ENCODE measurements at regions not wholly inside any gene's neighbourhood (a gene's known extent, or its start where the extent isn't known, plus 50 kb on each side); places are given as distances from the start of the nearest gene placed in this dataset.

DNA sequence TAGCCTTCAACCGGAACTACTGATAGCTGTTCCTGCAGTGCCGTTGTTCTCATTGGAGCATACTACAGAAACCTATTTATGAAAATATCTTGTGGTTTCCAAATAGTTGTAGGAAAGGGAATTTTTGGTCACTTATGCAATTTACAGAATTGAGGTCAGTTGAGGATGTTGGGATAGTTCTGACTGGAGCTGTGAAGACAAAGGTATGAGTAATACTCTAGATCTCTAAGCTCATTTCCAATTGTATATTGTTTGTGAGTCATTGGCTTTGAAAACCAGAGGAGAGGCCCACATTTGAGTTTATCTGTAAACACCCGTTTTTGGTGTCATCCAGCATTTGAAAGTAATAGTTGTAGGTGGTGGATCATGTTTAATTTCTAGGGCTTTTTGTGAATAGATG, 561.3 kb upstream of the WWC1 start:
- no peak for DNase-seq

- DNase-seq = no peak
Observed at GRCh38 chr5:167730656-167731055, 560.8 kb upstream of the WWC1 start.

DNA sequence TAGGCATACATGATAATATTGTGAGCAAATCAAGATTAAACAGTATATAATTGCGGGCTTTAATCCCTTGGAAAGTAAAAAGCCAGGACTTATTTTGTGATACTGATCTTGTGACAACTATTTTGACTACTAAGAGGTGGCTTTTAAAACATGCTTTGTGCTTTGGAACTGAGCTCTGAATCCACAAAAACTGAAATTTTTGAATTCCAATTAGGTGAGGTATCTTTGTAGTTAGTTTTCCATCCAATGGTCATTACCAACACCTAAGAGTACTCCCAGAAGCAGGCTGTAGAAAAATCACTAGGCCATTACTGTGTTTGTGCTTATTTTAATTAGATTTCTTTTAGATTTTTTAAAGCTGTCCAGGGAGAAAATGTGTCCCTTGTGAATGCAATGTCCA, 559.5 kb upstream of the WWC1 start:
- DNase-seq = no peak

DNA sequence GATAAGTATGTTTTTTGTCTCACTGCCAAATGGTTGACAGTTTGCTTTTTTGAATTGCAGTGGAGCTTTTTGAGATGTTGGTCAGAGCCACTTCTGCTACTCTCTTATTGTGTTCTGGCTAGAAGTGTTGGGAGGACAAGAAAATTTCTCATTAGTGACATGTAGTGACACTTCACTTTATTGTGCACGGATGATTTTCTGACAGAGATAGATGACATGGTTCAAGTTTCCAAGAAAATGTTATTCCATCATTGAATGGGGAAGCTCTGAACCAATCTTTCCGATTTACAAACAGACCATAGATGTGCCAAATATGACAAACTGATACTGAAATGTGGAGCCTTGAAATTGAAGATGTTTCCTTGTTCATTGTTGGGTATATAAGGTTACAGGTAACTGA, 558.9 kb upstream of the WWC1 start:
- no peak for DNase-seq

GRCh38 chr5:167736992-167737391, 554.5 kb upstream of the WWC1 start:
- no peak for DNase-seq

DNA sequence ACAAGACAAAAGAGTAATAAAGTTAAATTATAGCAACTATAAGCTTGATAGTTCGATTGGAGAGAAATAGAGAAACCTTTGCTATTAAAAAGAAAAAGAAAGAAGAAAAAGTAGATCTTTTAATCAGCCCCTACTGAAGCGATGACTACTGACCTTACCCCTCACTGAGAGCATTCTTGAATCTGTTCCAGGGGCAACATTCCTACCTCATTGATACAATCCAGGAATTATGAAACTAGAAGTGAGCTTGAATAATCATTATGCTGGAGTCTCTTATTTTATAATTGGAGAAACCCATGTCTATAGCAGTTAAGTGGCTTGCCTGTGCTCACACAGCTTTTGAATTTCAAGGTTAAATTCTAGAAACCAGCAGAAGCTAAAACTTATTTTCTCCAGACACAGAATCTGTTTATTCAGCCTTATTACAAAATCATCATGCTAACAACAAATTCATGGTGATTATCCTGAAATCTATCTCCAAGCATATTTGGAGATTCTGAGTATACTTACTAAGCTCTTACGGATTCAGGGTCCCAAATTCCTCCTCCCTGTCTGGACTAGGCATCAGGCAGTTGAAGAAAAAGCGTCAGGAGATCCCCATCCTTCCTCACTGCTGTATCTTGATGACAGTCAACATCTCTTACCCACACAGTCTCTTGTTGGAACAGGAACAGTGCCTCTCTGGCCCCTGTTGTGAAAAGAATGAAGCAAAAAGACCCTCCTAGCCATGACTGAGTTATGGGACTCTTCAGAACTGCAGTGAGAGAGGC, 547.6 kb upstream of the WWC1 start:
- no peak for DNase-seq

DNA sequence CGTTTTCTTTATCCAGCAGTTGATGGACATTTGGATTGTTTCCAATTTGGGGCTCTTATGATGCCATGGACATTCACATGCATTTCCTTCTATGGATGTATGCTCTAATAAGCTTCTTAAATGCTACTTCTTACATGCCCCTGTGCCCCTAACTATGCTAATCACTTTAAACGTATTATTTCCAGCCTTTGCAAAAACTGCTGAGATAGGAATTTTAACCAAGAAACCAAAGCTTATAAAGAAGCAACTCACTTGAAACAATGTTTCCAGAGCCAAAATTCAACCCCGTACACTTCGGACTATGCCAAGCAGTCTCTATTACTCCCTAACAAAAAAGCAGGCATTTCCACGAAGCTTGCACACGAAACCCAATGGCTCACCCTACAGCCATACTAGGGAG, 545.6 kb upstream of the WWC1 start:
- DNase-seq = no peak

GRCh38 chr5:167750586-167750985, 540.9 kb upstream of the WWC1 start:
- no peak for DNase-seq

DNA sequence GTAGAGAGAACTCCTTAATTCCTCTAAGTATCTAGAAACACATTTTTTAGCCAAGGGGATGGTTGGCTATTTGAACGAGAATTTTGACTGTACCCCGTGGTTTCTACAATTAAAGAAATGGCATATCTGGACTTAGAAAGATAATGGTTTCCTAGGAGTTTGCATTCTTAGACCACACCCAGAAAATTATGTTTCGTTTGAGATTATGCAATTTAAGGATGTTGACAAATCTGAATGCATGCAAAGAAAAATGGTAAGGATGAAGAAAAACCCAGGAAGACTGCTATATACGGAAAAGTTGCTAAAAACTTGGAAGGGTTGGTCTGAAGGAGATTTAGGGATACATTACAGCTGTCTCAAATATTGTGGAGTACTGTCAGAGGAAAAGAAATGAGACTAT, 538.5 kb upstream of the WWC1 start:
- DNase-seq = no peak

- DNase-seq = no peak
Observed at GRCh38 chr5:167753725-167754490, 537.5 kb upstream of the WWC1 start.

DNA sequence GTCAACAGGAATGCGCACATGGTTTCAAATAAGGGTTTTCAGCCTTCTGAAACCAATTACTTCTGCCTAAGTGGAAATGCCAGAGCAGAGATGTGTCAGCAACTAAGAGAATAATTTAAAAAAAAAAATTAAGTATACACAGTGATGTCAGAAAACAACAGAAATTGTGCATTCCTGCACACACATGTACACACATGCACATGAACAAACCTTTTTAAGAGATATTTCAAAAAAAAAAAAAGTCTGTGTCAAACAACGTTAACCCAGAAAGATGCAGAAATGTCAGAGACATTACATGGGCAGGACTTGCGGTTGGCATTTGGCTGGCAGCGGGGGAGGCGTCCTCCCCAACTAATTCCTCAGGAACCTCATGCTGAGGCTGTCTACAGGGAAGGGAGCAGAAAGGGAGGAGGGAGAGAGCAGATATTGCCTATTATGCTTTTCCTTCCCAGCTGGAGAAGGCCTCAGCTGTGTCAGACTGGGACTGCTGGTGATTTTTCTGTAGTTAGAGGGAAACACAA, 536.9 kb upstream of the WWC1 start:
- no peak for DNase-seq

DNA sequence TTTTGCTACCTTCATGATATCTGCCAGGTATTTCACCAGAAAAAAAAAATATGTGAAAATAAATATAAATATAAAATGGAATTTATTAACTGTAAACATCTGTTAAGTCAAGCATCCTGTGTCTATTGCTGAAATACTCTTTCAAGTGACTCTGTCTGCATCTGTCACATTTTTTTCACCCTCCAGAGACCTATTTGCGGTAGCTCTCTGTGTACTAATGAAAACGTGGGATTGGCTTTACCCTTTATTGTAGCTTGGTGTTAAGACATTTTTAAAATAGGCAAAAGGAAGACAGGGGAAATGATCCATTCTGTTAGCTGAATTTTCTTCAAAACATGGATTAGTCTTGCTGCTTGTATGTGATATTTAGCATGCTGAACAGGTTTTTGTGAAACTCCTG, 536.0 kb upstream of the WWC1 start:
- no peak for DNase-seq

- DNase-seq = no peak
Observed at GRCh38 chr5:167759057-167759821, 532.2 kb upstream of the WWC1 start.

DNA sequence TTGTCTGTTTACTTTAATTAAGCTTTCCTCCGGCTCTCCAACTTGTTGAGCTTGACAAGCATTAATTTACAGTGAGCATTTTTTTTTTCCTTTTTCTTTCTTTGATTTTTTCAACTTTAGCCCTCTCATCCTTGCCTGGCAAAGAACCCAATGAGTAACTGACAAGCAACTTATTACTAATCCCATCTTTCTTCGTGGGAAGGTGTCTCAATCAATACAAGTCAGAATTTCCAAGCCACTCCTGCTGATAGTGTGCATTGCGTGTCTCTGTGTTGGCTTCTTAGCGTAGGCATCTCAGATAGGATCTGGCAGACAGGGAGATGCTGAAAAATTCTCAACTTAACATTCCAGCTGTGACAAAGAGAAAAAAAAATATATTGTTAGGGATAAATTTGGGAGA, 527.7 kb upstream of the WWC1 start:
- DNase-seq = no peak

GRCh38 chr5:167764641-167765289, 526.7 kb upstream of the WWC1 start:
- no peak for DNase-seq

GRCh38 chr5:167765352-167765751, 526.1 kb upstream of the WWC1 start:
- no peak for DNase-seq

- DNase-seq = no peak
Observed at GRCh38 chr5:167766957-167767356, 524.5 kb upstream of the WWC1 start.

GRCh38 chr5:167767795-167768194, 523.6 kb upstream of the WWC1 start:
- DNase-seq = no peak

GRCh38 chr5:167769846-167770413, 521.5 kb upstream of the WWC1 start:
- no peak for DNase-seq

DNA sequence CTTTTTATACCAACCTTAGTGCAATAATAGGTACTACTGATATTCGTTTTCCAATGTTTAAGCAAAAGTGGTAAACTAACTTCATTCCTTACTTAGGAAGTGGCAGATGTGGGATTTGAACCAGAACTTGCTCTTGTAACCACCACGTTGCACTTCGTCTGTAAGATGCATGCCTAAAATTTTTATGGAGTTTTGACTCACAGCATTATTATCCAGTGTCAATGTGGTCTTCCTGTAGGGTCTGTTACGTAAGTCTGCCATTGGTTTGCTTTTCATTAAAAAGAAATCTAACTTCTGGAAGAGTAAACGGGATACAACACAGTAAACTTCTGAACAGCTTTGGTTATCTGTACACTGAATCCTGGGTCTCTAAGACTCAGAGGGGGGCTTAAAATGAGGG, 521.0 kb upstream of the WWC1 start:
- no peak for DNase-seq

DNA sequence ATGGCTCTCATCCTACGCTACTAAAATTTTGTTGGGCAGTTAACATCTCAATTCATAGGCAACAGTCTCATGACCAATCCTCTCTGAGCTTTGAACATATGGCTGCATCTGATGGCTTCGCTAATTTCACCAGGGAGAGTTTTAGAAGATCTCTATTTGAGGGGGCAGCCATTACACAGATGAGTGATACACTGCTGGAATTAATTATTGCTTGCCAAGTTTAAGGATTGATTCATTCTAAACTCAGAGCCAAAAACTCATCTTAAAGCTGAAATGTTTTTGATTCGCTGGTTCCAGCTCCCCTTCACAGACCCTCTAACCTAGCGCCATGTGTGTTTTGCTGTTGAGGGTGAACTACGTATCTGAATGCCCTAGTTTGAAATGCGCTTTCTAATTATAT, 519.9 kb upstream of the WWC1 start:
- no peak for DNase-seq

GRCh38 chr5:167773668-167774301, 517.7 kb upstream of the WWC1 start:
- DNase-seq = no peak

All from CD4-positive, alpha-beta T cell treated with Interleukin-17A for 1 hour (primary cell).